ENCODE measurements at regions not wholly inside any gene's neighbourhood (a gene's known extent, or its start where the extent isn't known, plus 50 kb on each side); places are given as distances from the start of the nearest gene placed in this dataset.

GRCh38 chr2:66874411-66874810 lies 439.5 kb downstream of the MEIS1 start:
- H3K9me3 ChIP-seq (ENCODE audit: insufficient read depth, low read depth): no peaks in the 10 kb centered on the region
- H3K27me3 ChIP-seq (ENCODE audit: insufficient read depth, low read depth): no peaks in the 10 kb centered on the region
- H3F3A ChIP-seq (ENCODE audit: insufficient read depth, low read depth): no peaks in the 10 kb centered on the region; the same call in 1 of the 2 replicates
- no peak overlapping the region for H3K4me3 ChIP-seq
- H3K79me2 ChIP-seq (ENCODE audit: low read depth): no peaks in the 10 kb centered on the region
- no peak overlapping the region for H3K27ac ChIP-seq
- intact Hi-C loops (cut with micrococcal nuclease; ENCODE audit: unreplicated experiment): no loop called here
- H3K4me2 ChIP-seq: no peak overlapping the region
- no peaks in the 10 kb centered on the region for H4K20me1 ChIP-seq (ENCODE audit: insufficient read depth)
- no peak for DNase-seq
- H3K4me1 ChIP-seq (replicated peaks; ENCODE audit: insufficient read depth): peaks cover 13% of the 10 kb centered on the region; the same call in 1 of the 2 replicates
- TF ChIP-seq EZH2 (IDR thresholded peaks at IDR 0.05; ENCODE audit: low read depth): no peak
- TF ChIP-seq, protein P1, sequence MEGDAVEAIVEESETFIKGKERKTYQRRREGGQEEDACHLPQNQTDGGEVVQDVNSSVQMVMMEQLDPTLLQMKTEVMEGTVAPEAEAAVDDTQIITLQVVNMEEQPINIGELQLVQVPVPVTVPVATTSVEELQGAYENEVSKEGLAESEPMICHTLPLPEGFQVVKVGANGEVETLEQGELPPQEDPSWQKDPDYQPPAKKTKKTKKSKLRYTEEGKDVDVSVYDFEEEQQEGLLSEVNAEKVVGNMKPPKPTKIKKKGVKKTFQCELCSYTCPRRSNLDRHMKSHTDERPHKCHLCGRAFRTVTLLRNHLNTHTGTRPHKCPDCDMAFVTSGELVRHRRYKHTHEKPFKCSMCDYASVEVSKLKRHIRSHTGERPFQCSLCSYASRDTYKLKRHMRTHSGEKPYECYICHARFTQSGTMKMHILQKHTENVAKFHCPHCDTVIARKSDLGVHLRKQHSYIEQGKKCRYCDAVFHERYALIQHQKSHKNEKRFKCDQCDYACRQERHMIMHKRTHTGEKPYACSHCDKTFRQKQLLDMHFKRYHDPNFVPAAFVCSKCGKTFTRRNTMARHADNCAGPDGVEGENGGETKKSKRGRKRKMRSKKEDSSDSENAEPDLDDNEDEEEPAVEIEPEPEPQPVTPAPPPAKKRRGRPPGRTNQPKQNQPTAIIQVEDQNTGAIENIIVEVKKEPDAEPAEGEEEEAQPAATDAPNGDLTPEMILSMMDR (conservative IDR thresholded peaks at IDR 0.05): no peak
- CTCF ChIA-PET: no interaction called here
- POLR2A ChIA-PET (ENCODE audit: unreplicated experiment): no interaction called here
- no peaks in the 10 kb centered on the region for H3K36me3 ChIP-seq (ENCODE audit: low read depth)
- H2AFZ ChIP-seq: no peak overlapping the region
- H3K9me2 ChIP-seq (ENCODE audit: insufficient read depth): no peaks in the 10 kb centered on the region
- BruUV-seq (replicated peaks): no TSS peak

GRCh38 chr2:66875941-66876462 lies 441.1 kb downstream of the MEIS1 start:
- CTCF ChIA-PET: no interaction called here
- no peak overlapping the region for H3K4me2 ChIP-seq
- no peaks in the 10 kb centered on the region for H3K9me3 ChIP-seq (ENCODE audit: insufficient read depth, low read depth)
- no peaks in the 10 kb centered on the region for H3K36me3 ChIP-seq (ENCODE audit: low read depth)
- no peaks in the 10 kb centered on the region for H4K20me1 ChIP-seq (ENCODE audit: insufficient read depth)
- H3K9me2 ChIP-seq (ENCODE audit: insufficient read depth): no peaks in the 10 kb centered on the region
- TF ChIP-seq, protein P1 (conservative IDR thresholded peaks at IDR 0.05): no peak
- no peak for TF ChIP-seq EZH2 (IDR thresholded peaks at IDR 0.05; ENCODE audit: low read depth)
- no peak overlapping the region for H3K27ac ChIP-seq
- no peak overlapping the region for H2AFZ ChIP-seq
- no peak overlapping the region for H3K4me3 ChIP-seq
- no peak for DNase-seq
- no peaks in the 10 kb centered on the region for H3K79me2 ChIP-seq (ENCODE audit: low read depth)
- BruUV-seq (replicated peaks): no TSS peak
- H3K27me3 ChIP-seq (ENCODE audit: insufficient read depth, low read depth): no peaks in the 10 kb centered on the region
- intact Hi-C loops (cut with micrococcal nuclease; ENCODE audit: unreplicated experiment): no loop called here
- H3F3A ChIP-seq (ENCODE audit: insufficient read depth, low read depth): no peaks in the 10 kb centered on the region; the same call in 1 of the 2 replicates
- H3K4me1 ChIP-seq (replicated peaks; ENCODE audit: insufficient read depth): peaks cover 13% of the 10 kb centered on the region; the same call in 1 of the 2 replicates
- POLR2A ChIA-PET (ENCODE audit: unreplicated experiment): no interaction called here

DNA sequence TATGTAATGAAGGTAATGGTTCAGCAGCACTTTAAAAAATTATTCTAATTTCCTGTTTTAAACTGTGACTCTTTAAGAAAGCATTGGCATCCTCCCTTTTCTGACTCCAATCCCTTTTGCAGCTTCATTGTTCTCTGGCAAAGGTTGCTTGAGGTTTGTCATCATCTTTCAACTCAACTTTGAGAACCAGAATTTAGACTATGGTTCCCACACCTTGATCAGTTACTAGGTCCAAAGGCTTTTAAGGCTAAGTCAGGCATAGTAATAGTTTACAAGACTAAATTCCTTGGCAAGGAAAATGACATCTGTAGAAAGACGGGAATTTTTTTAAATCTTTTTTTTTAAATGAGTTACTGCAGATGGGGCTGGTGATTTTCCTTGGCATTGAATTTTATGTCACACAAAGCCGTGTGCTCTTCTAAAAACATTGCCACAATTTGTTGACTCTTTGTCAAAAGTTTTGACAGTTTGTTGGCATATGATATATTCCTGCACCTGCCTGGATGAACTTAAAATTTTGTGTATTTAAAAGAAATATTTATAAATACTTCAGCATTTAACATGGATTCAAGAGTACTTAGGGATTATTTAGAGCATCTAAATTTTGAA lies 451.0 kb downstream of the MEIS1 start:
- Histone ChIP-seq H3K79me2 (ENCODE audit: low read depth) (no peaks in the 10 kb centered on the region), H4K20me1 (ENCODE audit: insufficient read depth) (no peaks in the 10 kb centered on the region), H3K4me2 (no peak overlapping the region), H3K27me3 (ENCODE audit: insufficient read depth, low read depth) (no peaks in the 10 kb centered on the region), H3K4me1 (replicated peaks; ENCODE audit: insufficient read depth) (peaks cover 10% of the 10 kb centered on the region; the same call in 1 of the 2 replicates), H3K36me3 (ENCODE audit: low read depth) (no peaks in the 10 kb centered on the region), H3F3A (ENCODE audit: insufficient read depth, low read depth) (no peaks in the 10 kb centered on the region; the same call in 1 of the 2 replicates), H3K9me2 (ENCODE audit: insufficient read depth) (no peaks in the 10 kb centered on the region), H3K4me3 (no peak overlapping the region), H2AFZ (no peak overlapping the region), H3K27ac (no peak overlapping the region), H3K9me3 (ENCODE audit: insufficient read depth, low read depth) (no peaks in the 10 kb centered on the region)
- TF ChIP-seq, protein P1 (conservative IDR thresholded peaks at IDR 0.05): no peak
- TF ChIP-seq EZH2 (IDR thresholded peaks at IDR 0.05; ENCODE audit: low read depth): no peak
- no peak for DNase-seq
- CTCF ChIA-PET: no interaction called here
- intact Hi-C loops (cut with micrococcal nuclease; ENCODE audit: unreplicated experiment): no loop called here
- POLR2A ChIA-PET (ENCODE audit: unreplicated experiment): interaction anchor here (0.7 kb wide), 1 partner anchor 715 kb away, joined by 6 read pairs; no protein-coding TSS in a partner anchor
- no TSS peak for BruUV-seq (replicated peaks)
